Activated naive CD8-positive, alpha-beta T cell treated with anti-CD3 and anti-CD28 coated beads, Interleukin-2, amount 10 ng/mL, durations not matched to agents 7 days and 5 days (primary cell): ENCODE measurements at regions not wholly inside any gene's neighbourhood (a gene's known extent, or its start where the extent isn't known, plus 50 kb on each side); places are given as distances from the start of the nearest gene placed in this dataset.
"Not testable (repeated sequence)": the region's sequence is repeated elsewhere in the genome, so short reads cannot be mapped to it uniquely, and the experiment has no call there.

Experiments
- ATAC-seq: fragments of 150-1000 bp; cut with Tn5 transposase; one replicate; pipeline ENCODE4 v1.10.0; 2021; ENCODE audit warnings: low read depth, moderate library complexity
- POLR2A ChIA-PET: fragments of 350-600 bp; sonication (Branson Sonifier 250); formaldehyde crosslinking; loops from one replicate; lab custom pipeline; 2021; ENCODE audit warnings: antibody characterized with exemption; lab: Charles Lee
- DNase-seq: peaks from one replicate; pipeline ENCODE4 v3.0.0; 2021
- H3K27ac Mint-ChIP-seq: one replicate; pipeline ENCODE4 v1.8.0; 2022; ENCODE audit warnings: mild to moderate bottlenecking, mixed read lengths
- H3K27me3 Mint-ChIP-seq: one replicate; pipeline ENCODE4 v1.8.0; 2022; ENCODE audit warnings: mild to moderate bottlenecking, moderate library complexity, mixed read lengths
- H3K36me3 Mint-ChIP-seq: one replicate; pipeline ENCODE4 v1.8.0; 2021; ENCODE audit warnings: mild to moderate bottlenecking, mixed read lengths
- H3K4me1 Mint-ChIP-seq: one replicate; pipeline ENCODE4 v1.8.0; 2021; ENCODE audit warnings: mixed read lengths
- H3K4me3 Mint-ChIP-seq: one replicate; pipeline ENCODE4 v1.8.0; 2022; ENCODE audit warnings: mild to moderate bottlenecking, moderate library complexity, mixed read lengths
- H3K9me3 Mint-ChIP-seq: one replicate; pipeline ENCODE4 v1.8.0; 2021; ENCODE audit warnings: mixed read lengths

DNA sequence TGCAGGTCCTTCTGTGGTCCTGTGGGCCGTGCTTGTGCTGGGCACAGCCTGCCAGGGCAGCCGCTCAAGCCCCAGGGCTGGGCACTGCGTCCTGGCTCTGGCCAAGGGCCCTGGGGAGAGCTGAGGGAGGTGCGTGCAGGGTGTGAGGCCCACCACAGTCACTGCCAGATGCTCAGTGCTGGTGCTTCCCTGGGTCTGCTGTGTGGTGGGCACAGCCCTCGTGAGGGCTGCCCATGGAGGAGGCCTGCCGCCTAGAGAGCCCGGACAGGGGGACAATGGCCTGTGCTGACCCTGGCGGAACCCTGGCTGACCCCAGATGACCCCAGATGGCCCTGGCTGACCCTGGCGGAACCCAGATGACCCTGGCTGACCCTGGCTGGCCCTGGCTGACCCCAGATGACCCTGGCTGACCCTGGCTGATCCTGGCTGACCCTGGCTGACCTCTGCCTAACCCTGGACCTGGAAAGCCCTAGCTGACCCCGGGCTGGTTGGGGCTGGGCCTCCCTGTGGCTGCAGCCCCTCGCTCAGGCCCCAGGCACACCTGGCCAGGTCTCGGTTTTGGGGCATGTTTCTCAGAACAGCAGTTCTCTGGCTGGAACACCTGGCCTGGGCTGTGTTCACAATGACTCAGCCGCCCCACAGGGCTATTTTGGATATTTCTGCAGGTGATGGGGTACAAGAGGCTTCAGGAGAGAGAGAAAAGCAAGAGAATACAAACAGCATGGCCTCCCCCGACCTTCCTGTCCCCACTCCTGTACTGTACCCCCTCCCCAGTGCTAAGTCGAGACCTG, 55.4 kb downstream of the TMEM121 start:
- DNase-seq (peak; percentile 23), ATAC-seq (no peak)
- Mint-ChIP-seq H3K27ac (no peak overlapping the region), H3K36me3 (no peaks in the 10 kb centered on the region), H3K4me3 (no peak overlapping the region), H3K4me1 (peaks cover 2% of the 10 kb centered on the region), H3K27me3 (no peaks in the 10 kb centered on the region), H3K9me3 (no peaks in the 10 kb centered on the region)
- POLR2A ChIA-PET: no interaction called here

DNA sequence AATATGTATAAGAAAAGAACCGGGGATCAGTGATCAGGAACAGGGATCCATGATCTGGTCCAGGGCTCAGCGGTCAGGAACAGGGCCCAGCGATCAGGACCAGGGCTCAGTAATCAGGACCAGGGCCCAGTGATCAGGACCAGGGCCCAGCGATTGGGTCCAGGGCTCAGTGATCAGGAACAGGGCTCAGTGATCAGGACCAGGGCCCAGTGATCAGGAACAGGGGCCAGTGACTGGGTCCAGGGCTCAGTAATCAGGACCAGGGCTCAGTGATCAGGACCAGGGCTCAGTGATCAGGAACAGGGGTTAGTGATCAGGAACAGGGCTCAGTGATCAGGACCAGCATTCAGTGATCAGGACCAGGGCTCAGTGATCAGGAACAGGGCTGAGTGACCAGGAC, 56.3 kb downstream of the TMEM121 start:
- Mint-ChIP-seq H3K4me1 (peaks cover 2% of the 10 kb centered on the region), H3K36me3 (no peaks in the 10 kb centered on the region), H3K27me3 (no peaks in the 10 kb centered on the region), H3K9me3 (no peaks in the 10 kb centered on the region), H3K4me3 (no peak overlapping the region), H3K27ac (peak overlapping the region; percentile 0)
- POLR2A ChIA-PET: no interaction called here
- DNase-seq (peak; percentile 20), ATAC-seq (no peak)

DNA sequence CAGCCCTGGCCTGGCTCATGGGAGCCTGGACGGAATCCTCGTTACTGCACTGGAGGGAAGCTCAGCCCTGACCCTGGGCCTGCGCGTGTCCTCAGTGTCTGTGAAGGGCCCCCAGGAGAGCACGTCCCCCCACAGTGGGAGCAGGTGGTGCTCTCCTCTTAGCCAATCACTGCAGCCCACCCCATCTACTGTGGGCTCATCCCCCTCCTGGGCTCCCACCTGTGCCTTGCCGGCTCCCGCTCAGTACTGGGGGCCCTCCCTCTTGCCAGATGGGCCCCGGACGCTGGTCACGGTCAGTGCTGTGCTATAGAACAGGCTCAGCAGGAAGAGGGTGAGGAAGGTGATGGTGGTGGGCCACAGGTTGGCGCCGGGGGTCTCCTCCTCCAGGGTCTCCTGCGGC, 57.5 kb downstream of the TMEM121 start:
- DNase-seq: peak; percentile 23
- ATAC-seq, H3K4me3 Mint-ChIP-seq, H3K27me3 Mint-ChIP-seq, POLR2A ChIA-PET, H3K36me3 Mint-ChIP-seq, H3K4me1 Mint-ChIP-seq, H3K9me3 Mint-ChIP-seq, H3K27ac Mint-ChIP-seq: not testable (repeated sequence)

DNA sequence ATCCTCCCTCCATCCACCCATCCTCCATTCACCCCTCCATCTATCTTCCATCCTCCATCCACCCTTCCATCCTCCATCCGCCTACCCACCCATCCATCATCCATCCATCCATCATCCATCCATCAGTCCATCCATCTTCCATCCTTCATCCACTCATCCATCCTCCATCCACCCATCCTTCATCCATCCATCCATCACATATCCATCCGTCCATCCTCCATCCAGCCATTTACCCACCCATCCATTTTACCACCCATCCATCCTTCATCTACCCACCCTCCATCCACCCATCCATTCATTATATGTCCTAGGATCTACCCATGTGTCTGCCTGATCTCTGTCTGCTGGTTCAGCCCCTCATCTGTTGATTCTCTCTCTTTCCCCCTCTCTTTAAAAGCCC, 58.9 kb downstream of the TMEM121 start:
- H3K36me3 Mint-ChIP-seq, H3K4me3 Mint-ChIP-seq, ATAC-seq, DNase-seq, POLR2A ChIA-PET, H3K4me1 Mint-ChIP-seq, H3K27ac Mint-ChIP-seq, H3K27me3 Mint-ChIP-seq, H3K9me3 Mint-ChIP-seq: not testable (repeated sequence)

DNA sequence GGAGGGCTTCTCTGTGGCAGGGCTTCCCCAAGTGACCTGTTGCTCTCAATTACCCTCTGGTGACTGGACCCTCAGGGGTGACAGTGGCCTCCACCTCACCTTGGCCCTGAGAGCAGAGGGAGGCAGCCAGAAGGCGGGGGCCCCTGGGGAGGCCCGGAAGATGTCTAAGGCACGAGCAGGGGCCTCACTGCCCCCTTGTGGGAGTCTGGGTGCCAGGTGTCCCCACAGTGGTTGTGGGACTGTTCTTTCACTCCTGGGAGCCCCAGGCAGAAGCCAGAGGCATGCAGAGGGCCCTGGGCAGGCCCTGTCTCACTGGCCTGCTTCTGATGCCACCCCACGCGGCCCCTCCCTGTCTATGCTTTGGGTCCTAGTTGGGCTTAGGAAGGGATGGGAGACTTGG, 59.3 kb downstream of the TMEM121 start:
- H3K9me3 Mint-ChIP-seq, ATAC-seq, H3K4me3 Mint-ChIP-seq, H3K36me3 Mint-ChIP-seq, POLR2A ChIA-PET, H3K27ac Mint-ChIP-seq, H3K4me1 Mint-ChIP-seq, H3K27me3 Mint-ChIP-seq: not testable (repeated sequence)
- DNase-seq: peak; percentile 21

DNA sequence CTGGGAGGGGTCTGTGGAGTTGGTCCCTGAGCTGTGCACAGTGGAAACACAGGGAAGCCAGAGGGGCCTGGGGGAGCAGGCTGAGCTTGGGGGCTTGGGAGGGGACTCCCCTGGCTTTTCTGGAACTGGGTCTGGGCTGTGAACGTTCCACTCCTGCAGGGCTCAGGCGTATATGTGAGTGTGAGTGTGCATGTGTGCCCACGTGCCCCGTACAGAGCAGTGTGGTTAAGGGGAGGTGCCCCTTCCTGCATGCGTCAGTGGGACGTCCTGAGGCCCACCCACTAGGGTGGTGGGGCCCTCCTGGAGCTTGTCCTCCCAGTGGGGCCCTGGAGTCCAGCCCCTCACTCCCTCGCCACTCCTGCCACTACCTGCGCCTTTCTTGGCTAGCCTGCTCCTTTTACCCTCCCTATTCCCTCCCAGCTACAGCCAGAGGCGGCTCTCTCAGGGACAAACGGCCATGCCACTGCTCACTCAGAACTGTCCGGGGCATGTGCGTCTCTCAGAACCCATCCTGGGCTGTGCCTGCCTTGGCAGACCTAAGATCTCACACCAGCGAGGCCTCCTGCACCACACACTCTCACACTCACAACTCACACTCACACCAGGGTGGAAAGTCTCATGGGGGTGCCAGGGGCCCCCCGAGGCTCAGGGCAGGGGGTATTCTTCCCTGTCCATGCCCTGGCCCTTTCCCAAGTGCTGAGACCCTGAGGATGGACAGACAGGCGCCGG, 59.9 kb downstream of the TMEM121 start:
- H3K4me3 Mint-ChIP-seq, POLR2A ChIA-PET, H3K27ac Mint-ChIP-seq, H3K36me3 Mint-ChIP-seq, ATAC-seq, H3K27me3 Mint-ChIP-seq, H3K9me3 Mint-ChIP-seq, DNase-seq, H3K4me1 Mint-ChIP-seq: not testable (repeated sequence)

DNA sequence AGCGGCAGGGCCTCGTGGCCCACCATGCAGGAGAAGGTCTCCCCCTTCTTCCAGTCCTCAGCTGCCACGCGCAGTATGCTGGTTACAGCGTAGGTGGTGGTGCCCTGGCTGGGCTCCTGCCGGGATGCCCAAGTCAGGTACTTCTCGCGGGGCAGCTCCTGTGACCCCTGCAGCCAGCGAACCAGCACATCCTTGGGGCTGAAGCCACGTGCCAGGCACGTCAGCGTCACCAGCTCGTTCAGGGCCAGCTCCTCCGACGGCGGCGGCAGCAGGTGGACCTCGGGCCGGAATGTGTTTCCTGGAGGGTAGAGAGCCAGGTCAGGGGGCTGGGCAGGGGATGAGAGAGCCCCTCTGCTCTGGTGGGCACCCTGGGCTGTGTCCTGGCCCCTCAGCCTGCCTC, 60.7 kb downstream of the TMEM121 start:
- H3K27ac Mint-ChIP-seq, H3K4me3 Mint-ChIP-seq, POLR2A ChIA-PET, H3K27me3 Mint-ChIP-seq, DNase-seq, H3K36me3 Mint-ChIP-seq, ATAC-seq, H3K9me3 Mint-ChIP-seq, H3K4me1 Mint-ChIP-seq: not testable (repeated sequence)

DNA sequence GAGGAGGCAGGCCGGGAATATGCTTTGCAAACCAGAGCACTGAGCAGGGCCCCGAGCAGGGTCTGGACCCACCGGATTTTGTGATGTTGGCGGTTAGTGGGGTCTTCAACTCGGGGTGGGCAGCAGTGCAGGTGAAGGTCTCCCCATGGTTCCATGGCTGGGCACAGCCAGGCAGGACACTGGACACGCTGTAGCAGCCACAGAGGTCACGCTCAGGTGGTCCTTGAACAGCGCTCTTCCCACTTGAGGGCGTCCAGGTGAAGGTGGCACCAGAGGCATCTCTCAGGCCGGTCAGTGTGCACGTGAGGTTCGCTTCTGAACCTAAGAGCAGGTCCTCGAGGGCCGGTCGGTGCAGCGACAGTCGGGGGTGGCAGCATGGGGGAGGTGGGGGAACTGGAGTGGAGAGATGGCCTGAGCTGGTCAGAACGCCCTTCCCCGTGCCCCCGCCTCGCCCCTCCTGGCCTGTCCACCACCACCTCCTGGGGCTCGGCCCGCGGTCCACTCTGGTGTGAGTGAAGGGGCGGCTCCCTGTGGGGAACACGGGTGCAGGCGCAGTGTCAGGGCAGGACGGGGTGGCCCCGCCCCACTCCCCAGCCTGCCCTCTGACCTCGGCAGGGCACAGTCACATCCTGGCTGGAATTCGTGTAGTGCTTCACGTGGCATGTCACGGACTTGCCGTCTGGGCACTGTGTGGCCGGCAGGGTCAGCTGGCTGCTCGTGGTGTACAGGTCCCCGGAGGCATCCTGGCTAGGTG, 61.3 kb downstream of the TMEM121 start:
- H3K36me3 Mint-ChIP-seq, H3K9me3 Mint-ChIP-seq, H3K4me1 Mint-ChIP-seq, H3K27ac Mint-ChIP-seq, H3K27me3 Mint-ChIP-seq, H3K4me3 Mint-ChIP-seq, DNase-seq, POLR2A ChIA-PET, ATAC-seq: not testable (repeated sequence)

DNA sequence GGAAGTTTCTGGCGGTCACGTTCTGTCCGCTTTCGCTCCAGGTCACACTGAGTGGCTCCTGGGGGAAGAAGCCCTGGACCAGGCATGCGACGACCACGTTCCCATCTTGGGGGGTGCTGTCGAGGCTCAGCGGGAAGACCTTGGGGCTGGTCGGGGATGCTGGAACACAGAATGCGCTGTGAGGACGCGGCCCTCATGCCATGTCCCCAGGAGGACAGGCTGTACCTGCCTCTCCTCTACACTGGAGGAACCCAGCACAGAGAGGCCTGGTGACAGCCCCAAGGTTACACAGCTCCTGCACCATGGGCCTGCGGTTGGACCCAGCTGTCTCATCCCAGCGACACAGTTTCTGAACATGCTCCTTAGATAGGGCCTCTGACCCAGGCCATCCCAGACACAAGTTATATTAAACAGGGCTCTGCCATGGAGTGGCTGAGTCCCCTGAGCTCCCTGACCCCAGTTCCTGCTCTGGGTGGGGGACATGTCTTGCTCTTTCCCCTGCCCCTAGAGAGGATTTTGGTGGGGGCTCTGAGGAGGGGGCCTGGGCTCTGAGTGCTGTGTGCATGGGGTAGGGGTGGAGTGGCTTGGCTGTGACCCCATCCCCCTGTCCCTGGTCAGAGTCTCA, 62.0 kb downstream of the TMEM121 start:
- no peak overlapping the region for H3K4me3 Mint-ChIP-seq
- ATAC-seq: no peak
- POLR2A ChIA-PET: no interaction called here

DNA sequence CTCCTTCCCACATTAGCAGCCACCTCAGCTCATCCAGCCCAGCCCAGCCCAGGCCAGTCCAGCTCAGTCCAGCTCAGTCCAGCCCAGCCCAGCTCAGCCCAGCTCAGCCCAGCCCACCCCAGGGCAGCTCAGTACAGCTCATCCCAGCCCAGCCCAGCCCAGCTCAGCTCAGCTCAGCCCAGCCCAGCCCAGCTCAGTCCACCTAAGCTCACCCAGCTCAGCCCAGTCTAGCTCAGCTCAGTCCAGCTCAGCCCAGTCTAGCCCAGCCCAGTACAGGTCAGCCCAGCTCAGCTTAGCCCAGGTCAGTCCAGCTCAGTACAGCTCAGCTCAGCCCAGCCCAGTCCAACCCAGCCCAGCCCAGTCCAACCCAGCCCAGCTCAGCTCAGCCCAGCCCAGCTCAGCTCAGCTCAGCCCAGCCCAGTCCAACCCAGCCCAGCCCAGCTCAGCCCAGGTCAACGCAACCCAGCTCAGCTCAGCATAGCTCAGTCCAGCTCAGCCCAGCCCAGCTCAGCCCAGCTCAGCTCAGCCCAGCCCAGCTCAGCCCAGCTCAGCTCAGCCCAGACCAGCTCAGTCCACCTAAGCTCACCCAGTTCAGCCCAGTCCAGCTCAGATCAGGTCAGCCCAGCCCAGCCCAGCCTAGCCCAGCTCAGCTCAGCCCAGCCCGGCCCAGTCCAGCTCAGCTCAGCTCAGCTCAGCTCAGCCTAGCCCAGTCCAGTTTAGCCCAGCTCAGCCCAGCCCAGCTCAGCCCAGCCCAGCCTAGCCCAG, 63.0 kb downstream of the TMEM121 start:
- Mint-ChIP-seq H3K4me3 (no peak overlapping the region), H3K27ac (no peak overlapping the region), H3K36me3 (no peaks in the 10 kb centered on the region), H3K9me3 (no peaks in the 10 kb centered on the region), H3K27me3 (no peaks in the 10 kb centered on the region), H3K4me1 (no peaks in the 10 kb centered on the region)
- POLR2A ChIA-PET: no interaction called here
- DNase-seq (no peak), ATAC-seq (no peak)

More for the DNA sequence above, 62.0 kb downstream of the TMEM121 start:
- Mint-ChIP-seq H3K27ac (no peak overlapping the region), H3K9me3 (no peaks in the 10 kb centered on the region), H3K4me1 (no peaks in the 10 kb centered on the region), H3K36me3 (no peaks in the 10 kb centered on the region), H3K27me3 (no peaks in the 10 kb centered on the region)
- DNase-seq: no peak

DNA sequence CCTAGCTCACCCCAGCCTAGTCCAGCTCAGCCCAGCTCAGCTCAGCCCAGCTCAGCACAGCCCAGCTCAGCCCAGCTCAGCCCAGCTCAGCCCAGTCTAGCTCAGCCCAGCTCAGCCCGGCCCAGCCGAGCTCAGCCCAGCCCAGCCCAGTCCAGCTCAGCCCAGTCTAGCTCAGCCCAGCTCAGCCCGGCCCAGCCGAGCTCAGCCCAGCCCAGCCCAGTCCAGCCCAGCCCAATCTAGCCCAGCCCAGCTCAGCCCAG, 63.5 kb downstream of the TMEM121 start:
- H3K36me3 Mint-ChIP-seq, POLR2A ChIA-PET, DNase-seq, H3K27me3 Mint-ChIP-seq, H3K4me3 Mint-ChIP-seq, H3K27ac Mint-ChIP-seq, H3K9me3 Mint-ChIP-seq, ATAC-seq, H3K4me1 Mint-ChIP-seq: not testable (repeated sequence)

DNA sequence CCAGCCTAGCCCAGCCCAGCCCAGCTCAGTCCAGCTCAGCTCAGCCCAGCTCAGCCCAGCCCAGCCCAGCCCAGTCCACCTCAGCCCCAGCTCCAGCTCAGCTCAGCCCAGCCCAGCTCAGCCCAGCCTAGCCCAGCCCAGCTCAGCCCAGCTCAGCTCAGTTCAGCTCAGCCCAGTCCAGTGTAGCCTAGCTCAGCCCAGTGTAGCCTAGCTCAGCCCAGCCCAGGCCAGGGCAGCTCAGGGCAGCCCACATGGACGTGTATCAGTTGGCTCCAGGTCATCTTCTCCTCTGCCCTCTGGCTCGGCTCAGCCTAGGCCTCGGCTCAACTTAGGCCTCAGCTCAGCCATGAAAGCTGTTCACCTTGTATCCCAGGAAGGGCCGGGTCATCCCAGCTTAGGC, 64.7 kb downstream of the TMEM121 start:
- DNase-seq: no peak
- H3K27ac Mint-ChIP-seq: no peak overlapping the region
- no peak for ATAC-seq
- POLR2A ChIA-PET: no interaction called here
- no peaks in the 10 kb centered on the region for H3K9me3 Mint-ChIP-seq
- H3K4me3 Mint-ChIP-seq: no peak overlapping the region
- H3K27me3 Mint-ChIP-seq: no peaks in the 10 kb centered on the region
- H3K36me3 Mint-ChIP-seq: no peaks in the 10 kb centered on the region
- no peaks in the 10 kb centered on the region for H3K4me1 Mint-ChIP-seq

DNA sequence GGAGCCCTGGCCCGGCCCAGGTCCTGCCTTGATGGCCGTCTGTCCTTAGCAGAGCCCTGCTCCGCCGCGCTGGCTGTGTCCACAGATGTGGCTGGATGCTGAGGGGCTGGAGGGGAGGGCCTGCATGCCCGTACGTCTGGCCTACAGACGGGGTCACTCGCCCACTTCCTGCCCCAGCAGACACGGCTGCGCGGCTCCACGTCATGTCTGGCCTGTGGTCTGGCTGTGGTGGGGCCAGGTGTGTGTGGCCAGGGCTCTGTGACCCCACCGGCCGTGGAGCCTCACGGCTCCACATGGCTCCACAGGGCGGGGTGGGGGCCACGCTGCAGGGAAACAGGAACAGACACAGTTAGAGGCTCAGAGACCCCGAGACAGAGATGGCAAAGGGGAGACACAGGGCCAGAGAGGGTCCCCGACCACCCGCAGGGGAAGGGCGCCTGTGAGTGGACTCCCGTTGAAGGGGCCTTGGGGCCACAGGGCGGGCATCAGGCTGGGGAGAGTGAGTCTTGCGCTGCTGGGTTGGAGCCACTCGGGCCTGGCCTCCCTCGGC, 65.5 kb downstream of the TMEM121 start:
- H3K36me3 Mint-ChIP-seq, H3K27me3 Mint-ChIP-seq, H3K4me1 Mint-ChIP-seq, H3K27ac Mint-ChIP-seq, H3K9me3 Mint-ChIP-seq, POLR2A ChIA-PET, ATAC-seq, DNase-seq, H3K4me3 Mint-ChIP-seq: not testable (repeated sequence)
